Trophoblast cell (in vitro differentiated cells and primary cell): ENCODE measurements at regions not wholly inside any gene's neighbourhood (a gene's known extent, or its start where the extent isn't known, plus 50 kb on each side); places are given as distances from the start of the nearest gene placed in this dataset.
A peak's percentile ranks its signal among the peaks of the same experiment; 100 is the strongest.

Source experiments
- DNase-seq, 2 donors: peaks; one replicate each; pipeline ENCODE4 v3.0.0-alpha.2; 2016
- H2AFZ ChIP-seq: 2 replicates; pipeline ENCODE4 v1.6.1; 2013; ENCODE audit warnings: low read length, moderate library complexity, mild to moderate bottlenecking; ENCODE audit not compliant: insufficient read depth, poor library complexity
- H2AK5ac ChIP-seq: 2 replicates; pipeline ENCODE4 v1.6.1; 2013; ENCODE audit warnings: mild to moderate bottlenecking, low read length
- H2BK120ac ChIP-seq: 2 replicates; pipeline ENCODE4 v1.6.1; 2013; ENCODE audit warnings: low read length, mild to moderate bottlenecking, moderate library complexity; ENCODE audit not compliant: insufficient read depth, poor library complexity
- H2BK12ac ChIP-seq: 2 replicates; pipeline ENCODE4 v1.6.1; 2013; ENCODE audit warnings: mild to moderate bottlenecking, low read length, moderate library complexity
- H2BK5ac ChIP-seq: 2 replicates; pipeline ENCODE4 v1.6.1; 2013; ENCODE audit warnings: low read length, low read depth, moderate library complexity, mild to moderate bottlenecking; ENCODE audit not compliant: poor library complexity
- H3K14ac ChIP-seq: 2 replicates; pipeline ENCODE4 v1.6.1; 2013; ENCODE audit warnings: mild to moderate bottlenecking, low read length
- H3K18ac ChIP-seq: 2 replicates; pipeline ENCODE4 v1.6.1; 2013; ENCODE audit warnings: mild to moderate bottlenecking, low read length
- H3K23ac ChIP-seq: 2 replicates; pipeline ENCODE4 v1.6.1; 2013; ENCODE audit warnings: low read length
- H3K27ac ChIP-seq: 2 replicates; pipeline ENCODE4 v1.5.1; 2013; ENCODE audit warnings: low read depth, mild to moderate bottlenecking, inconsistent platforms, low read length, moderate library complexity
- H3K27me3 ChIP-seq: 2 replicates; pipeline ENCODE4 v1.6.1; 2013; ENCODE audit warnings: inconsistent platforms, mild to moderate bottlenecking, low read length, moderate library complexity; ENCODE audit not compliant: insufficient read depth
- H3K36me3 ChIP-seq, 2 experiments: 1 replicate in 1 of 2; 2 replicates in 1 of 2; pipeline ENCODE4 v1.6.1; 2013; ENCODE audit warnings: low read length in 2 of 2, mild to moderate bottlenecking in 2 of 2, moderate library complexity in 1 of 2; ENCODE audit not compliant: insufficient read depth in 2 of 2, control insufficient read depth in 1 of 2
- H3K4ac ChIP-seq: 2 replicates; pipeline ENCODE4 v1.6.1; 2013; ENCODE audit warnings: low read depth, mild to moderate bottlenecking, low read length, moderate library complexity
- H3K4me1 ChIP-seq, 2 experiments: 1 replicate in 1 of 2; 2 replicates in 1 of 2; pipeline ENCODE4 v1.6.1; 2013; ENCODE audit warnings: low read length in 2 of 2, mild to moderate bottlenecking in 2 of 2, moderate library complexity in 1 of 2; ENCODE audit not compliant: insufficient read depth in 2 of 2, control insufficient read depth in 1 of 2
- H3K4me2 ChIP-seq: 2 replicates; pipeline ENCODE4 v1.6.1; 2013; ENCODE audit warnings: inconsistent platforms, mild to moderate bottlenecking, low read length, moderate library complexity
- H3K4me3 ChIP-seq: 2 replicates; pipeline ENCODE4 v1.5.1; 2013; ENCODE audit warnings: mild to moderate bottlenecking, low read depth, low read length, inconsistent platforms
- H3K79me1 ChIP-seq: one replicate; pipeline ENCODE4 v1.6.1; 2013; ENCODE audit warnings: low read length
- H3K79me2 ChIP-seq: 2 replicates; pipeline ENCODE4 v1.6.1; 2013; ENCODE audit warnings: low read length, mild to moderate bottlenecking; ENCODE audit not compliant: control insufficient read depth, insufficient read depth, poor library complexity
- H3K9ac ChIP-seq: 2 replicates; pipeline ENCODE4 v1.6.1; 2013; ENCODE audit warnings: mild to moderate bottlenecking, low read length
- H3K9me3 ChIP-seq: 2 replicates; pipeline ENCODE4 v1.6.1; 2013; ENCODE audit warnings: low read depth, mild to moderate bottlenecking, control low read depth, inconsistent platforms, low read length; ENCODE audit not compliant: insufficient read depth
- H4K12ac ChIP-seq: 2 replicates; pipeline ENCODE4 v1.6.1; 2013; ENCODE audit warnings: low read depth, mild to moderate bottlenecking, low read length, moderate library complexity
- H4K8ac ChIP-seq: 2 replicates; pipeline ENCODE4 v1.6.1; 2013; ENCODE audit warnings: low read depth, mild to moderate bottlenecking, low read length, moderate library complexity
- H4K91ac ChIP-seq: one replicate; pipeline ENCODE4 v1.6.1; 2013; ENCODE audit warnings: low read depth, mild to moderate bottlenecking, low read length, moderate library complexity
- WGBS: extraction: QIAGEN DNeasy Blood & Tissue Kit; methylation state at CpG from one replicate; pipeline ENCODE4 v1.1.7; 2013; ENCODE audit warnings: missing lambda C conversion rate; ENCODE audit not compliant: insufficient read length, insufficient coverage; ENCODE audit errors: extremely low coverage; 5-methylcytosine and 5-hydroxymethylcytosine counted together

- H3K79me1 ChIP-seq = peaks cover 2% of the 10 kb centered on the region
- no peak overlapping the region for H2BK12ac ChIP-seq
- no peak overlapping the region for H3K23ac ChIP-seq
- no peak overlapping the region for H3K18ac ChIP-seq
- peaks cover 0 to 9% of the 10 kb centered on the region in 2 experiments for H3K4me1 ChIP-seq
- no peaks in the 10 kb centered on the region for H3K27me3 ChIP-seq
- H3K9ac ChIP-seq = no peak overlapping the region
- H3K9me3 ChIP-seq = no peaks in the 10 kb centered on the region
- H3K4me2 ChIP-seq = no peak overlapping the region
- no peak overlapping the region for H4K8ac ChIP-seq
- WGBS = no CpG with 5 or more reads among the region's 6 CpGs
- no peak overlapping the region for H4K91ac ChIP-seq
- no peak overlapping the region for H2BK120ac ChIP-seq
- H3K79me2 ChIP-seq = no peaks in the 10 kb centered on the region
- H3K36me3 ChIP-seq = peaks cover 9 to 11% of the 10 kb centered on the region in 2 experiments
- H3K14ac ChIP-seq = no peak overlapping the region
- no peak overlapping the region for H4K12ac ChIP-seq
- no peak overlapping the region for H3K4ac ChIP-seq
- no peak overlapping the region for H2AFZ ChIP-seq
- peak; percentile 25 to 28 for DNase-seq
- no peak overlapping the region for H3K4me3 ChIP-seq
- H2BK5ac ChIP-seq = no peak overlapping the region
- no peak overlapping the region for H2AK5ac ChIP-seq
- no peak overlapping the region for H3K27ac ChIP-seq
Measured at GRCh38 chr1:232477728-232478127, 152.2 kb downstream of the SIPA1L2 start.

- no peak overlapping the region for H3K4me3 ChIP-seq
- WGBS = no CpG with 5 or more reads among the region's 2 CpGs
- H3K79me1 ChIP-seq = peaks cover 2% of the 10 kb centered on the region
- no peak overlapping the region for H3K23ac ChIP-seq
- no peak overlapping the region for H3K18ac ChIP-seq
- no peak overlapping the region for H2BK12ac ChIP-seq
- no peak overlapping the region for H2AK5ac ChIP-seq
- H3K27ac ChIP-seq = no peak overlapping the region
- DNase-seq = peak in 1 of 2 donors; percentile 67
- H2BK120ac ChIP-seq = no peak overlapping the region
- no peaks in the 10 kb centered on the region for H3K27me3 ChIP-seq
- H3K14ac ChIP-seq = no peak overlapping the region
- H3K36me3 ChIP-seq = peaks cover 6 to 7% of the 10 kb centered on the region in 2 experiments
- H4K12ac ChIP-seq = no peak overlapping the region
- H3K79me2 ChIP-seq = no peaks in the 10 kb centered on the region
- H2AFZ ChIP-seq = no peak overlapping the region
- no peaks in the 10 kb centered on the region for H3K9me3 ChIP-seq
- H3K4me1 ChIP-seq = peaks cover 0 to 9% of the 10 kb centered on the region in 2 experiments
- no peak overlapping the region for H4K91ac ChIP-seq
- H2BK5ac ChIP-seq = no peak overlapping the region
- no peak overlapping the region for H3K4me2 ChIP-seq
- H3K4ac ChIP-seq = no peak overlapping the region
- no peak overlapping the region for H3K9ac ChIP-seq
- peak overlapping the region; percentile 19 for H4K8ac ChIP-seq
Measured at GRCh38 chr1:232476538-232476950, 153.4 kb downstream of the SIPA1L2 start.

- Histone ChIP-seq H3K4me3 (no peak overlapping the region), H2AFZ (no peak overlapping the region), H3K36me3 (peaks cover 4 to 6% of the 10 kb centered on the region in 2 experiments), H3K23ac (no peak overlapping the region), H2BK5ac (no peak overlapping the region), H3K4me2 (no peak overlapping the region), H3K27me3 (no peaks in the 10 kb centered on the region), H2BK12ac (no peak overlapping the region), H4K12ac (no peak overlapping the region), H3K4ac (no peak overlapping the region), H4K91ac (no peak overlapping the region), H4K8ac (no peak overlapping the region), H3K9ac (no peak overlapping the region), H3K18ac (no peak overlapping the region), H3K4me1 (peaks cover 0 to 11% of the 10 kb centered on the region in 2 experiments), H3K79me2 (no peaks in the 10 kb centered on the region), H2AK5ac (no peak overlapping the region), H3K9me3 (no peaks in the 10 kb centered on the region), H3K14ac (no peak overlapping the region), H3K79me1 (peaks cover 2% of the 10 kb centered on the region), H2BK120ac (no peak overlapping the region), H3K27ac (no peak overlapping the region)
- WGBS = no CpG with 5 or more reads among the region's 3 CpGs
- DNase-seq = no peak
Measured at GRCh38 chr1:232474826-232475225, 155.1 kb downstream of the SIPA1L2 start.

GRCh38 chr1:232473900-232474299, 156.0 kb downstream of the SIPA1L2 start:
- WGBS = no CpG with 5 or more reads among the region's 4 CpGs
- H3K79me2 ChIP-seq = no peaks in the 10 kb centered on the region
- no peak overlapping the region for H3K4ac ChIP-seq
- H3K27me3 ChIP-seq = no peaks in the 10 kb centered on the region
- no peak overlapping the region for H2BK12ac ChIP-seq
- H4K8ac ChIP-seq = no peak overlapping the region
- H3K18ac ChIP-seq = no peak overlapping the region
- H3K36me3 ChIP-seq = peaks cover 2 to 3% of the 10 kb centered on the region in 2 experiments
- no peak overlapping the region for H3K4me3 ChIP-seq
- H3K4me1 ChIP-seq = peaks cover 0 to 11% of the 10 kb centered on the region in 2 experiments
- H2BK5ac ChIP-seq = no peak overlapping the region
- no peak overlapping the region for H2AK5ac ChIP-seq
- H3K4me2 ChIP-seq = no peak overlapping the region
- H3K23ac ChIP-seq = no peak overlapping the region
- H3K14ac ChIP-seq = no peak overlapping the region
- H3K9me3 ChIP-seq = no peaks in the 10 kb centered on the region
- no peak for DNase-seq
- no peak overlapping the region for H2BK120ac ChIP-seq
- no peak overlapping the region for H3K9ac ChIP-seq
- H2AFZ ChIP-seq = no peak overlapping the region
- no peak overlapping the region for H3K27ac ChIP-seq
- no peak overlapping the region for H4K12ac ChIP-seq
- H3K79me1 ChIP-seq = peaks cover 2% of the 10 kb centered on the region
- no peak overlapping the region for H4K91ac ChIP-seq
